Neuronal stem cell (in vitro differentiated cells): ENCODE measurements at regions not wholly inside any gene's neighbourhood (a gene's known extent, or its start where the extent isn't known, plus 50 kb on each side); places are given as distances from the start of the nearest gene placed in this dataset.
A peak's percentile ranks its signal among the peaks of the same experiment; 100 is the strongest.

Experiments used
- DNase-seq: peaks from one replicate; pipeline ENCODE4 v3.0.0-alpha.2; 2013; ENCODE audit warnings: low spot score
- H2AFZ ChIP-seq: one replicate; pipeline ENCODE4 v1.6.1; 2013; ENCODE audit warnings: mild to moderate bottlenecking, low read length, inconsistent platforms
- H2AK5ac ChIP-seq: 2 replicates; pipeline ENCODE4 v1.6.1; 2013; ENCODE audit warnings: low read depth, mild to moderate bottlenecking, inconsistent platforms, low read length, moderate library complexity, mixed read lengths
- H2BK120ac ChIP-seq: 2 replicates; pipeline ENCODE4 v1.6.1; 2013; ENCODE audit warnings: low read depth, mild to moderate bottlenecking, inconsistent platforms, low read length, moderate library complexity, mixed read lengths
- H2BK12ac ChIP-seq: one replicate; pipeline ENCODE4 v1.6.1; 2013; ENCODE audit warnings: low read length, inconsistent platforms
- H2BK15ac ChIP-seq: 2 replicates; pipeline ENCODE4 v1.6.1; 2013; ENCODE audit warnings: mild to moderate bottlenecking, low read length, inconsistent platforms, mixed read lengths
- H2BK5ac ChIP-seq: one replicate; pipeline ENCODE4 v1.6.1; 2013; ENCODE audit warnings: inconsistent platforms, mild to moderate bottlenecking, low read length, moderate library complexity
- H3K14ac ChIP-seq: one replicate; pipeline ENCODE4 v1.6.1; 2013; ENCODE audit warnings: low read length, inconsistent platforms
- H3K18ac ChIP-seq: 2 replicates; pipeline ENCODE4 v1.6.1; 2013; ENCODE audit warnings: low read length, inconsistent platforms
- H3K23ac ChIP-seq: 2 replicates; pipeline ENCODE4 v1.6.1; 2013; ENCODE audit warnings: low read depth, mild to moderate bottlenecking, mixed read lengths, low read length, inconsistent platforms; ENCODE audit not compliant: poor library complexity
- H3K27ac ChIP-seq: replicated peaks from 3 replicates; pipeline ENCODE4 v1.5.1; 2013; ENCODE audit warnings: low read length, inconsistent platforms
- H3K27me3 ChIP-seq, 3 experiments: 2 replicates each; pipeline ENCODE4 v1.6.1; 2013; ENCODE audit warnings: low read length in 3 of 3, mild to moderate bottlenecking in 2 of 3, inconsistent platforms in 1 of 3, low read depth in 1 of 3, mixed read lengths in 1 of 3, moderate library complexity in 1 of 3; ENCODE audit not compliant: control insufficient read depth in 3 of 3, insufficient read depth in 3 of 3
- H3K36me3 ChIP-seq, 2 donors: replicated peaks in 1 of 2; 2 replicates each; pipeline ENCODE4 v1.6.1; 2013; ENCODE audit warnings: low read length in 2 of 2; ENCODE audit not compliant: control insufficient read depth in 2 of 2, insufficient read depth in 2 of 2
- H3K4ac ChIP-seq: 2 replicates; pipeline ENCODE4 v1.6.1; 2013; ENCODE audit warnings: inconsistent platforms, mild to moderate bottlenecking, low read length, moderate library complexity
- H3K4me1 ChIP-seq, 2 donors: 1 replicate in 1 of 2; 2 replicates in 1 of 2; pipeline ENCODE4 v1.6.1; 2013; ENCODE audit warnings: low read length in 2 of 2, low read depth in 1 of 2; ENCODE audit not compliant: control insufficient read depth in 2 of 2, insufficient read depth in 1 of 2
- H3K4me2 ChIP-seq: one replicate; pipeline ENCODE4 v1.6.1; 2013; ENCODE audit warnings: mild to moderate bottlenecking, low read length, inconsistent platforms; ENCODE audit not compliant: insufficient read depth, poor library complexity, severe bottlenecking
- H3K4me3 ChIP-seq, 2 donors: 2 replicates each; pipeline ENCODE4 v1.5.1; 2013; ENCODE audit warnings: low read length in 2 of 2, mild to moderate bottlenecking in 2 of 2, inconsistent platforms in 1 of 2, moderate library complexity in 1 of 2
- H3K79me1 ChIP-seq: one replicate; pipeline ENCODE4 v1.6.1; 2013; ENCODE audit warnings: low read depth, mild to moderate bottlenecking, inconsistent platforms, low read length, moderate library complexity
- H3K9ac ChIP-seq: one replicate; pipeline ENCODE4 v1.6.1; 2013; ENCODE audit warnings: mild to moderate bottlenecking, low read depth, low read length, inconsistent platforms; ENCODE audit not compliant: poor library complexity
- H3K9me3 ChIP-seq, 2 donors: replicated peaks in 1 of 2; 2 replicates each; pipeline versions ENCODE3 to v1.6.1; 2013; ENCODE audit warnings: low read length in 2 of 2, mild to moderate bottlenecking in 2 of 2, inconsistent platforms in 1 of 2, low read depth in 1 of 2, mixed read lengths in 1 of 2, moderate library complexity in 1 of 2; ENCODE audit not compliant: control insufficient read depth in 2 of 2, insufficient read depth in 1 of 2
- H4K8ac ChIP-seq: one replicate; pipeline ENCODE4 v1.6.1; 2013; ENCODE audit warnings: low read depth, mild to moderate bottlenecking, inconsistent platforms, low read length, moderate library complexity
- H4K91ac ChIP-seq: one replicate; pipeline ENCODE4 v1.6.1; 2013; ENCODE audit warnings: low read length, low read depth, mild to moderate bottlenecking, inconsistent platforms; ENCODE audit not compliant: poor library complexity
- WGBS, 2 donors: extraction: QIAGEN DNeasy Blood & Tissue Kit; methylation state at CpG; one replicate each; pipeline ENCODE4 v1.1.7; 2013; ENCODE audit warnings: missing lambda C conversion rate in 2 of 2, mixed read lengths in 1 of 2; ENCODE audit not compliant: insufficient read length in 2 of 2, insufficient replicate concordance in 1 of 2; ENCODE audit errors: extremely low coverage in 2 of 2; 5-methylcytosine and 5-hydroxymethylcytosine counted together

DNA sequence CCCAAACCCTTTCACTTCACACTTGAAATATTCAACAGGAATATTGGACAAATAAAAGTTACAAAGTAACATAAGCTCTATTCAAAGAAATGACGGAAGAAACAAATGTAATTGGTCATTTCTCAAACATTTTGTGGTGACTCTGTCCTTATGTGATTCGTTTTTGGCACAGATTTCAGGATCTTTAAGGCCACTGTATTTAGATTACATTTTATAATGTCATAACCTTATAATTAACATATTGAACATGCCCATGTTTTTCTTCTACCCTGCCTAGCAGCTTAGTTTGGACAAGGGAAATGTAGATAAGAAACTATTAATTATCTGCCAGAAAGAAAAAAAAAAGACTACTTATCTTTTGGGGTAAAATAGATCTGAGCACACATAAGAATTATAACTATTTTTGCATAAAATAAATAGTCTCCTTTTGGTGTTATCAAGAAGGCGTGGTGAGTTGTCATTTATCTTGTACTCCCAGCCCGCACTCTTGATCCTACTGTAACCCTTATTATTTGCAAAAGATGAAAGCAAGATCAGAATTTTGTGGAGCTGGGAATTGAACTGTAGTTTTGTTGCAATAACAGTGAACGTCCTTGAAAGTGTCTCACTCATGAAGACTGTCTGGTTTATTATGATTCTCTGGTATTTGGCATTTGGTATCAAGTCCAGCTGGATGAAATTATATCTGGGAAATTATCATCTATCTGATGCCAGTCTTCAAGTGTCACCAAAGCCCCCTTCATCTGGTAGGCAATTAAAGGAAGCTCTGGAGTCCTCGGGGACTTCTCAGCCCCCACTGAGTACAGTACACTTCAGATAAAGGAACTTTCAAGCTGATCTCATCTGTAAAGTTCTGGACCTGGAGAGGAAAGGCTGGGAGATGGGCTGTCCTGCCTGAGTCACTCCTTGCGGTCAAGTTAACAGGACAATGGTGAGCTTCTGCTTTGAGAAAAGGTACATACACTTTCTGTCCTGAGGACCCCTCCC lies 175.7 kb upstream of the INHBA start:
- Histone ChIP-seq H3K9me3 (no peaks in the 10 kb centered on the region), H3K23ac (no peak overlapping the region), H3K4ac (no peak overlapping the region), H2AFZ (no peak overlapping the region), H3K36me3 (no peaks in the 10 kb centered on the region), H3K4me2 (no peak overlapping the region), H4K8ac (no peak overlapping the region), H2BK15ac (no peak overlapping the region), H3K27me3 (peaks cover 0 to 11% (median 0%) of the 10 kb centered on the region in 3 experiments), H3K4me3 (no peak overlapping the region), H3K14ac (no peak overlapping the region), H2BK5ac (no peak overlapping the region), H3K27ac (no peak overlapping the region), H3K18ac (no peak overlapping the region), H4K91ac (no peak overlapping the region), H2AK5ac (no peak overlapping the region), H2BK120ac (no peak overlapping the region), H2BK12ac (no peak overlapping the region), H3K4me1 (peaks cover 0 to 3% of the 10 kb centered on the region in 2 donors), H3K79me1 (no peaks in the 10 kb centered on the region), H3K9ac (no peak overlapping the region)
- no CpG with 5 or more reads among the region's 7 CpGs for WGBS, 2 donors
- no peak for DNase-seq

DNA sequence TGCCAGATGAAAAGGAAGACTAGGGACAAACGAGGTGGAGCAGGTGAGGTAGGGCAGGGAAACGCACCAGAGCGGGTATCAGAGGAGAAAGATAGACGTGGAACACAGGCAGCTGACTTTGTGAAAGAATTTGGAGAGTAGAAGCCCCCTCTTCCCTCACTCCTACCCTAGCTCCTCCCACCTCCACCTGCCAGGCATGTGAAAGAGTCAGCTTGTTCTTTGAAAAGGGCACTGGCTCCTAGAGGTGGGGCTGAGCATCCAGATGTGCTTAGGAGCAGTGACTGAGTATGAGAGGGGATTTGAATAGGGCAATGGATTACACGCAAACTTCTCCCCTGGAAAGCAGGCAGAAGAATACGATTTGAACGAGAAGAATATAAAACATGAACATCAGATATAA lies 174.2 kb upstream of the INHBA start:
- H3K36me3 ChIP-seq: no peaks in the 10 kb centered on the region
- no CpG with 5 or more reads among the region's 7 CpGs for WGBS, 2 donors

DNA sequence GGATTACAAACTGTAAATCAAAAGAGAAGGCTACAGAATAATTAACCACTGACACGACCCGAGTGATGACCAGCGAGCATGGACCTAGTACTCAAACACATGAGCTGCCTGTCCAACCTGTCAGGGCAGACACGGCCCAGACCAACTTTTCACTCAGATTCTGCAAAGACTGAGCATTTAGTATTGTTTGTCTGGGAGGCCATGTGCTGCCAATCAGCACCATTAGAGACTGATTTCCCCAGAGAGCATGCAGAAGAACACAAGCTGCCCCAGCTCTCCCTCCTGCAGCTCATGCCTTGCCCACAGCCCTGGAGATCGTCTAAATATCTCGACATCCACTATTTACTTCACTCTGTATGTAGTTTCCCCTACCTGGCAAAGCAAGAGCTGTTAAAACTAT lies 172.6 kb upstream of the INHBA start:
- DNase-seq: no peak
- H3K27ac ChIP-seq: no peak overlapping the region
- no CpG with 5 or more reads among the region's 6 CpGs for WGBS, 2 donors
- no peak overlapping the region for H3K18ac ChIP-seq
- H4K91ac ChIP-seq: no peak overlapping the region
- H2BK120ac ChIP-seq: no peak overlapping the region
- H2BK15ac ChIP-seq: no peak overlapping the region
- no peak overlapping the region for H3K23ac ChIP-seq
- no peak overlapping the region for H2BK5ac ChIP-seq
- no peak overlapping the region for H2BK12ac ChIP-seq
- H3K27me3 ChIP-seq: peaks cover 0 to 11% (median 0%) of the 10 kb centered on the region in 3 experiments
- H3K9me3 ChIP-seq: no peaks in the 10 kb centered on the region
- H3K79me1 ChIP-seq: no peaks in the 10 kb centered on the region
- H2AFZ ChIP-seq: no peak overlapping the region
- peaks cover 0 to 3% of the 10 kb centered on the region in 2 donors for H3K4me1 ChIP-seq
- H2AK5ac ChIP-seq: no peak overlapping the region
- H3K9ac ChIP-seq: no peak overlapping the region
- H3K4me2 ChIP-seq: no peak overlapping the region
- H4K8ac ChIP-seq: no peak overlapping the region
- H3K4ac ChIP-seq: no peak overlapping the region
- H3K36me3 ChIP-seq: no peaks in the 10 kb centered on the region
- H3K4me3 ChIP-seq: no peak overlapping the region
- H3K14ac ChIP-seq: no peak overlapping the region

More for the DNA sequence above, 174.2 kb upstream of the INHBA start:
- Histone ChIP-seq H3K27me3 (peaks cover 0 to 11% (median 0%) of the 10 kb centered on the region in 3 experiments), H3K23ac (no peak overlapping the region), H3K4me1 (peaks cover 0 to 3% of the 10 kb centered on the region in 2 donors), H3K79me1 (no peaks in the 10 kb centered on the region), H3K9me3 (no peaks in the 10 kb centered on the region), H3K14ac (no peak overlapping the region), H2AFZ (no peak overlapping the region), H3K4ac (no peak overlapping the region), H4K91ac (no peak overlapping the region), H2BK120ac (no peak overlapping the region), H3K9ac (no peak overlapping the region), H3K4me3 (no peak overlapping the region), H3K18ac (peak overlapping the region; percentile 55), H2BK15ac (no peak overlapping the region), H3K4me2 (no peak overlapping the region), H2AK5ac (no peak overlapping the region), H2BK12ac (no peak overlapping the region), H2BK5ac (no peak overlapping the region), H3K27ac (no peak overlapping the region), H4K8ac (no peak overlapping the region)
- DNase-seq: no peak

DNA sequence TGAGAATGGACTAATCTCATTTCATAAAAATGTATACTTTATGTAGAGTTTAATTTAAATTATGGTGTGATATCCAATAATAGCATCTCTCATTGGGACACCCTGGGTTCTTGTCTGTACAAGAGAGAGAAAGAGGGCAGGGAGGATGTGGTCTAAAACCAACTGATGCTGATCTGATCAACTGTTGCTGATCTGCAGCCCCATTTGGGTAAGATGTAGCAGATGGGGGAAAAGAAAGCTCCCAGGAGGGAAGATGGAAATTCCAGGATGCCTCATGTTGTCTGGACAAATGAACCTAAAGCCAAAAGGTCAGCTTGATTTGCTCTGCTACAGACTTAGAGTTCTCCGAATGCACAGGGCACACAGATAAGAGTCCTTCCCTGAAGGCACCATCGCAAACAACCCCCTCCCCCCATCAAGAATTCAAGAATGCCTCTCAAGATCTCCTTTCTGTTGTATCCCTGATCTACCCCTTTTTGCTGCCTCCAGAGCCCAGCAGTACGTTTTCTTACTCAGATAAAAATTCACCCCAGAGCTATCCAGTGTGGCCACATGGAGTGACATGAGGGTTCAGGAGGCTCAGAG lies 171.4 kb upstream of the INHBA start:
- Histone ChIP-seq H2BK120ac (no peak overlapping the region), H3K18ac (no peak overlapping the region), H3K79me1 (no peaks in the 10 kb centered on the region), H2BK12ac (no peak overlapping the region), H3K36me3 (no peaks in the 10 kb centered on the region), H3K4me1 (no peaks in the 10 kb centered on the region), H3K27ac (no peak overlapping the region), H2AK5ac (no peak overlapping the region), H3K14ac (no peak overlapping the region), H3K23ac (no peak overlapping the region), H3K4me3 (no peak overlapping the region), H2BK15ac (no peak overlapping the region), H3K4me2 (no peak overlapping the region), H3K4ac (no peak overlapping the region), H3K9ac (no peak overlapping the region), H3K9me3 (no peaks in the 10 kb centered on the region), H4K8ac (no peak overlapping the region), H3K27me3 (peaks cover 0 to 4% (median 0%) of the 10 kb centered on the region in 3 experiments), H2BK5ac (no peak overlapping the region), H4K91ac (no peak overlapping the region), H2AFZ (no peak overlapping the region)
- no CpG with 5 or more reads among the region's 3 CpGs for WGBS, 2 donors
- DNase-seq: no peak
